Jurkat, Clone E6-1 (cell line): ENCODE measurements at regions not wholly inside any gene's neighbourhood (a gene's known extent, or its start where the extent isn't known, plus 50 kb on each side); places are given as distances from the start of the nearest gene placed in this dataset.
"Not testable (repeated sequence)": the region's sequence is repeated elsewhere in the genome, so short reads cannot be mapped to it uniquely, and the experiment has no call there.

Source experiments
- DNase-seq: peaks from one replicate; pipeline ENCODE4 v3.0.0-alpha.2; 2011; ENCODE audit warnings: low read depth, low spot score
- H3K4me3 ChIP-seq: 2 replicates; pipeline ENCODE4 v1.5.1; 2011; ENCODE audit warnings: mild to moderate bottlenecking, low read length, control low read depth, moderate library complexity

DNA sequence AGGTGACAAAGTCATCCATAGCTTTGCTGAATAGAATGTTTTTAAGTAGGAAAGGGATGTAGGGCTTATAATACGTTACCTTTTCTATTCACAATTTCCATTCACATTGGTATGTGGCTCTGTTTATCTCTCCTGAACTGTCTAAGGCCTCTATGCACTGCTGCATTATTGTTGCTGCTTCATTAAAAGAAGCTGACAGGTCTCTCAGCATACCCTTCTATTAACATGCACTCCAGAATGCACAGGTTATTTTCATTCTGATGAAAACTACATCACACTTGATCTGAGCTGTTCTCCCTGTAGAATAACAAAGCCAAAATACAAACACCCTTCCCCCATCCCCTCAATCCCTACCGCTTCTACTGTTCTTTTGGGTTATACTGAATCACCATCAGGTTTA lies 399.3 kb downstream of the TBC1D32 start:
- no peak overlapping the region for H3K4me3 ChIP-seq
- no peak for DNase-seq

DNA sequence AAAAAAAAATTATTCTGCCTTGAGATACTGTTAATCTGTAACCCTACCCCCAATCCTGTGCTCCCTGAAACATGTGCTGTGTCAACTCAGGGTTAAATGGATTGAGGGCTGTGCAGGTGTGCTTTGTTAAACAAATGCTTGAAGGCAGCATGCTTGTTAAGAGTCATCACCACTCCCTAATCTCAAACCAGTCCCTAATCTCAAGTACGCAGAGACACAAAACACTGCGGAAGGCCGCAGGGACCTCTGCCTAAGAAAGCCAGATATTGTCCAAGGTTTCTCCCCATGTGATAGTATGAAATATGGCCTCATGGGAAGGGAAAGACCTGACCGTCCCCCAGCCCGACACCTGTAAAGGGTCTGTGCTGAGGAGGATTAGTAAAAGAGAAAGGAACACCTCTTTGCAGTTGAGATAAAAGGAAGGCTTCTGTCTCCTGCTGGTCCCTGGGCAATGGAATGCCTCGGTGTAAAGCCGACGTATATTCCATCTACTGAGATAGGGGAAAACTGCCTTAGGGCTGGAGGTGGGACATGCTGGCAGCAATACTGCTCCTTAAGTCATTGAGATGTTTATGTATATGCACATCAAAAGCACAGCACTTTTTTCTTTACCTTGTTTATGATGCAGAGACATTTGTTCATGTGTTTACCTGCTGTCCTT lies 402.6 kb downstream of the TBC1D32 start:
- not testable (repeated sequence) for DNase-seq, H3K4me3 ChIP-seq

DNA sequence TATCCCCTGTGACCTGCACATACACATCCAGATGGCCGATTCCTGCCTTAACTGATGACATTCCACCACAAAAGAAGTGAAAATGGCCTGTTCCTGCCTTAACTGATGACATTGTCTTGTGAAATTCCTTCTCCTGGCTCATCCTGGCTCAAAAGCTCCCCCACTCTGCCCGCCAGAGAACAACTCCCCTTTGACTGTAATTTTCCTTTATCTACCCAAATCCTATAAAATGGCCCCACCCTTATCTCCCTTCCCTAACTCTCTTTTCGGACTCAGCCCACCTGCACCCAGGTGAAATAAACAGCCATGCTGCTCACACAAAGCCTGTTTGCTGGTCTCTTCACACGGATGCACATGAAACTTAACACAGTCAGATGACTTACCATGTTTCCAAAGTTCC lies 403.8 kb downstream of the TBC1D32 start:
- not testable (repeated sequence) for H3K4me3 ChIP-seq, DNase-seq

DNA sequence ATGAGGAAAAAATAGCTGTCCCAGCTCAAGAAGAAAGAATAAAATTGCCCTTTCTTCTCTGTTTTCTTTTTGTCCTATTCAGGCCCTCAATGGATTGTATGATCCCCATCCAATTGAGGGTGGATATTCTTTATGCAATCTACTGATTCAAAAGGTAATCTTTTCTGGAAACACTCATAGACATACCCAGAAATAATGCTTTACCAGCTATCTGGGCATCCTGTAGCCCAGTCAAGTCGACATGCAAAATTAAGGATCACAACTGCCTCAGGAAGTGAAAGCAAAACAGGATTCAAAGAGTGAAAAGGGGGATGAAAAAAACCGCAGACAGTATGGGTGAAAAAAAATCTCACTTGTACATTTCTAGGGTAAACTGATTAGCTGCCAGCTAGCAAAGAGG lies 410.1 kb downstream of the TBC1D32 start:
- no peak overlapping the region for H3K4me3 ChIP-seq
- DNase-seq: no peak

DNA sequence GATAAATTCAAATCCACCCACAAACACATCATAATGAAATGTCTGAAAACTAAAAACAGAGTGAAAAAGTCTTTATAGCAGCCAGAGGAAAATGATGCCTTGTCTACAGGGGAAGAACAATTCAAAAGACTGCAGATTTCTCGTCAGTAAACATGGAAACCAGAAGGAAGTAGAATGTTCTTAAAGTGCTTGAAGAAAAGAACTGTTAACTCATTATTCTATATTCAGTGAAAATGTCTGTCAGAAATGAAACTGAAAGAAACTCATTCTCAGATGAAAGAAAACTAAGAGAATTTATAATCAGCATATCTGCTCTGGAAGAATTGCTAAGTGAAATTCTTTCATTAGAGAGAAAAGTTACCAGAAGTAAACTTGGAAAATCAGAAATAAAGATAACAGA lies 416.1 kb downstream of the TBC1D32 start:
- H3K4me3 ChIP-seq: no peak overlapping the region
- DNase-seq: no peak

DNA sequence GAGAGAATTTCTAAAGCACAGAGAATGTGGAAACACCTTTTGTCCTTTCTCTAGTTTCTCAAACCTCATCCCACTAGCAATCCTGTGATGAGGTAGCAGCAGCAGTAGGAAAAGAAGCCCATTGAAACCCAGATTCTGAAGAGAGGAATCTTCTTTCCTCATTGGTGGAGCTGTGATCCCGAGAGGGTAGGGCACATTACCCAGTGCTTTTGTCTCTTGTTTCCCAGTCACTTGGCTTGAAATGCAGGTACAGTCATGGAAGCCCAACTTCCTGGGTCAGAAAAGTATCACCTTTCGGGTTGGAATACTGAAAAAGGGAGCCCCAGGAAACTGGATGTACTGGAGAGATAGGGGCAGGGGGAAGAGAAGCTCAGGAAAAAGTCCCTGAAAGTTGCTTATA lies 417.4 kb downstream of the TBC1D32 start:
- DNase-seq: no peak
- H3K4me3 ChIP-seq: no peak overlapping the region

DNA sequence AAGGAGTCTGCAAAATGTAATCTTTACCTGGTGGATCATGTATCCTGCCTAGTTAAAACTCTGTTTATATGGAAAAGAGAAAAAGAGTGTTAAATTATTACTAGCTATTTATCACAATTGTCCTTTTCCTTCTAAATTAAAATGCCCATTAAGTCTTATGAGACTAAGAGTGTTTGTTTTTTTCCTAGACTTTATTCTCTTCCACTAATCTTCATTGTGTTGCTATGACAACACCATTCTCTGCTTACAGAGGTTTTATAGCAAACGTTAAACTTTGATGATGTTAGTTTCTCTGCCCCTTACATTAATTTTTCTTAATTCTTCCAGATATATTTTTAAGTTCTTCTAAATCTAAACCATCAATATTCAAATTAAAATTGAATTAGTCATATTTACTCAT lies 420.8 kb downstream of the TBC1D32 start:
- DNase-seq: no peak

DNA sequence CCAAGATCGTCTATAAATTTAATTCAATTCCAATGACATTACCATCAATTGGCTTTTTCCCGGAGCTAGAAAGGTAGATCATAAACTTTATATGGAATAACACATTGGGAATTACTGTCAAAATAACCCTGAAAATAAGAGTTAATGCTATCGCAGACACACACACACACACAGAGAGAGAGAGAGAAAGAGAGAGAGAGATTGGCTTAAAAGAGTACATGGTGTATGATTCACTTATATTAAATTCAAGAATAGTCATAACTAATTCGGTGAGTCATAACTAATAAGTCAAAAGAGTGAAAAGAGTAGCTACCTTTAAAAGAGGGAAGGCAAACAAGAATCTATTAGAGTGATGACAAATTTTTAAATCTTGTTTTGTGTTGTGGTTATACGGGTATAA lies 425.5 kb downstream of the TBC1D32 start:
- H3K4me3 ChIP-seq: no peak overlapping the region
- no peak for DNase-seq

More for the DNA sequence above, 420.8 kb downstream of the TBC1D32 start:
- H3K4me3 ChIP-seq: no peak overlapping the region

DNA sequence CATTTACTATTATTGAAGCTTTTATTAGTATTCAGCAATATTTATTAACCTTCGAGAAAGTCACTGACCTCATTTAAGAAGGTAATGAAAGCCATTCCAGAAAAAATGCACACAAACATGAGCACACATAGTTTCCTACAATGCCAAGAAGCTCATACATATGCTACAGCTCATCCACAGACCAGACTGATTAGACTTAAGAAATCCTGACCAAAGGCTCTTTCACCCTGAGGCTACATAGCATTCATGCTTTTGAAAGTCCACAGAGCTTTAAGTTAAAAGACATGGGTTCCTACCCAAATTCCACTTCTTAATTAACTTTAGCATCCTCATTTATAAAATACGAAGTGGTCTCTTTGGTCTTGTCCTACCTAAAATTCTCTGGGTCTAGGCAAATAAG lies 430.4 kb downstream of the TBC1D32 start:
- H3K4me3 ChIP-seq: no peak overlapping the region
- DNase-seq: no peak

DNA sequence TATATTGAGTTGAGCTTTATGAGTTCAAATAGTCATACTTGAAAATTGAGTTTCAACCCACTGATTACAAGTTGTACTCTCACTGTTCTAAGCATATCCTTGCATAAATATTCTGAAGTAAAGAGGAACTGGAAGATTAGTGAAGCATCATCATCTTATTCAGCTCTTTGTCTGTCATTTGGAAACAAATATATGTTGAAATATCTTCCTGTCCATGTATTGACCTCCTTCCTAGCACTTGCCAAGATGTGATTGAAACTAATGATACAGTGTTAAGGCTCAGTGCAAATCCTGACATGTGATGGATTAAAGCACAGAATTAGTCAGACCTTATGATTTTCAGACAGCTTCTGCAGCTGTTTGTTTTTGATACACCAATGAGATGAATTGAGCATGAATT lies 434.3 kb downstream of the TBC1D32 start:
- no peak for DNase-seq
- H3K4me3 ChIP-seq: no peak overlapping the region

DNA sequence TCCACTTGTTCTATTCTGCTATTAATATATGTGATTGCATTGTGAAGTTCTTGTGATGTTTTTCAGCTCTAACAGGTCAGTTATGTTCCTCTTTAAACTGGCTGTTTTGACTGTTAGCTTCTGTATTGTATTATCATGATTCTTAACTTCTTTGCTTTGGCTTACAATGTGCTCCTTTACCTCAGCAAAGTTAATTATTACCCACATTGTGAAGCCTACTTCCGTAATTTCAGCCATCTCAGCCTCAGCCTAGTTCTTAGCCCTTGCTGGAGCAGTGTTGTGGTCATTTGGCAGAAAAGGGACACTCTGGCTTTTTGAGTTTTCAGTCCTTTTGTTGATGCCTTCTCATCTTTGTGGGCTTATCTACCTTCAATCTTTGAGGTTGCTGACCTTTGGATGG lies 440.2 kb downstream of the TBC1D32 start:
- DNase-seq: no peak

DNA sequence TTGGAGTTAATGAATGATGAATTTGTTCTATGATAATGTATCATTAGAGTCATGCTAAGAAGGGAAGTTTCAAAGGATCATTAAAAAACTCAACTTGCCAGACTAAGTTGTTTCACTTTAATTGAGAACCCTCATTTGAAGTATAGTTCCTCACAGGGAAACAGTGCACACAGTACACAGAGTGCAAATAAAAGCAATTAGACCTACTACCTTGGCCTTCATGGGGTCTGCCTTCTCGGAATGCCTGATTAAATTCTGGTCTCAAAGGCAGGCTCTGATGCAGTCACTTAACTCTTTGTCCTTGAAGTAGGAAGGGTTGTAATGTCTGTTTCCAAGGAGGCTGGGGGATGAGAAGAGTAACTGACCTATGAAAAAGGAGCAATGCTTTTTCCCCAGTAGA lies 457.3 kb downstream of the TBC1D32 start:
- H3K4me3 ChIP-seq: no peak overlapping the region
- no peak for DNase-seq

More for the DNA sequence above, 440.2 kb downstream of the TBC1D32 start:
- H3K4me3 ChIP-seq: no peak overlapping the region

DNA sequence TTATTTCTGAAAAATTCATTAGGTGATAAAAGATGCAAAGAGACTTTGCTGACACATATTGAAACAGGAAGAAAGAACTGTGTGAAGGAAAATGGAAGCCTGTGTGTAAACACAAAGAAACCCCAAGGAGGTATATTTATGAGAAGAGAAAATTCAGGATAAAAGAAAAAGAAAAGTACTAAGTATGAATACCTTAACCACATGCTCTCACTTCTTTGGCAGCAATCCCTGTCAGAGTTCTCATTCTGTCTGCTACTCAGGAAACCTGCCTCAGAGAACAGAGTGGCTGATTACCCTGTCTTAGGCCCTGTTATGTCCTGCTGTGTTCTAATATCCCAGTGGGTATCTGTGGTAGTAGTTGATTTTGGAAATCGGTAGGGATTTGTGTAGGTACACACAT lies 457.9 kb downstream of the TBC1D32 start:
- no peak overlapping the region for H3K4me3 ChIP-seq
- no peak for DNase-seq

DNA sequence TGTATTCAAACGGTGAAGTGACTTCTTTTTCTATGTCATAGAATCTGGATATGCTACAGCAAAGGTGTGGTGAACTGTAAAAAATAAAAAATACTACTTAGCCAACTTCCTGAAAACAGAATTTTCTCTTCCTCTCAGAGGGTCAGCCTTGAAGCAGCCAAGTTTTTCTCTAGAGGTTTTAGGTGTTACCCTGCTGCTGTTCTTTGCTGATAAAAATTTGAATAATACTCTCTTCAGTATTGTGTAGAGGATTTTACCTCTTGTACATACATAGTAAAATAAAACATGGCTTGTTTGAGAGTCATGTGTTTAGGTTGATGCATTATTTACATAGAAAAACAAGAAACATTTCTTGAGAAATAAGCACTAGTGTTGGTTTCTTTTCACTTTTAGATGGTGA lies 458.4 kb downstream of the TBC1D32 start:
- H3K4me3 ChIP-seq: no peak overlapping the region

DNA sequence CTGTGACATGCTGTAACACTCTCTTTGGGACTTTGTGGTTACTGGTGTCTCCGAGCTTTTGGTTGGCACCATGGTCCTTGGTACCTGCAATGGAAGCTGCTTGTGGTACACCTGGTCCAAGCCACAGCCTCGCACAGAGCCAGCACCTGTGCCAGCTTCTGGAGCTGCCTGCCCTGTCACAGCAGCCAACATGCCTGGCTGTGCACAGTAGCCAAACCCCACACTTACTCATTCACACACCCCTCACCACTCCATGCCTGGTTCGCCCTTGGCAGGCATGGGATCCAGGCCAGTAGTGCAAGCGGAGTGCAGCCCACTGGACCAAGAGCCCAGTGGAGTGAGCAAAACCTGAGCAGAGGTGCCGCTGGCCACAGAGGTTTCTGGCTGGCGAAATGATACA lies 459.9 kb downstream of the TBC1D32 start:
- no peak overlapping the region for H3K4me3 ChIP-seq
- no peak for DNase-seq

More for the DNA sequence above, 458.4 kb downstream of the TBC1D32 start:
- DNase-seq: no peak

DNA sequence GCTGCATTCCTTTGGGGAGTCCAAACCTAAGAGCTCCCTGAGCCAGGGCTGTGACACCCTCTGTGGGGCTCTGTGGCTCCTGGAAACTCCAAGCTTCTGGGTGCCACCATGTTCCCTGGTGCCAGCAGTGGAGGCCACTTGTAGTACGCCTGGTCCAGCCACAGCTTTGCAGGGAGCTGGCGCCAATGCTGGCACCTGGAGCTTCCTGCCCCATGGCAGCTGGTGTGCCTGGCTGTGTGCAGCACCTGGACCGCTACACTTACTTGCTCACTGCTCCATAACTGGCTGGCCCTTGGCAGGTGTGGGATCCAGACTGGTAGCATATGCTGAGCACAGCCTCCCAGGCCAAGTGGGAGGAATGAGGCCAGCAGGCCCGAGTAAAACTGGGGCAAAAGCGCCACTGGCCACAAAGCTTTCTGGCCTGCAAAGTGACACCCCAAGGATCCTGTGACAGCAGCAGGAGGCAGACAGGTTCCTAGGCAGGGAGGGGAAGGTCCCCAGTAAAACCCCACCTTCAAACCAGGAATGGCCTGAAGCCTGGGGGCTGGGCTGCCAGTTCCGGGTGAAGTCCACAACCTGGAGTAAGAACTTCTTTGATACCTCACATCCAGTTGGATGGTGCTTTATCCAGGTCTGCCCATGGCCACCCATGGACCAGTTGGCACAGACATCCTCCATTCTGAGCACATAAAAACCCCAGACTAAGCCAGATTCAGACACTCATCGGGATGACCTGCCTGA lies 461.0 kb downstream of the TBC1D32 start:
- H3K4me3 ChIP-seq: no peak overlapping the region
- DNase-seq: no peak

DNA sequence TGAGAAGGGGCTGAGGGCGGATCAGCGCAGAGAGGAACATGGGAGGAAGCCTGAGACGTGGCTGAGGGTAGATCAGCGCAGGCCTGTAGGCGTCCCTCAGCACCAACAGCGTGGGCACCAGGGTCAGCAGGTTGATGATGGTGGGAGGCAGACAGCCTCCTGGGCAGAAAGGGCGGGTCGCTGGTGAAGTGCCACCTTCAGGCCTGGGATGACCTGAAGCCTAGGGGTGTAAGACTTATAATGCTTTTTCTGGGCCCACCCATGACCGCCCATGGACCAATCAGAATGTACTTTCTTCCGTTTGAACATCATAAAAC lies 462.1 kb downstream of the TBC1D32 start:
- no peak overlapping the region for H3K4me3 ChIP-seq
- DNase-seq: no peak

DNA sequence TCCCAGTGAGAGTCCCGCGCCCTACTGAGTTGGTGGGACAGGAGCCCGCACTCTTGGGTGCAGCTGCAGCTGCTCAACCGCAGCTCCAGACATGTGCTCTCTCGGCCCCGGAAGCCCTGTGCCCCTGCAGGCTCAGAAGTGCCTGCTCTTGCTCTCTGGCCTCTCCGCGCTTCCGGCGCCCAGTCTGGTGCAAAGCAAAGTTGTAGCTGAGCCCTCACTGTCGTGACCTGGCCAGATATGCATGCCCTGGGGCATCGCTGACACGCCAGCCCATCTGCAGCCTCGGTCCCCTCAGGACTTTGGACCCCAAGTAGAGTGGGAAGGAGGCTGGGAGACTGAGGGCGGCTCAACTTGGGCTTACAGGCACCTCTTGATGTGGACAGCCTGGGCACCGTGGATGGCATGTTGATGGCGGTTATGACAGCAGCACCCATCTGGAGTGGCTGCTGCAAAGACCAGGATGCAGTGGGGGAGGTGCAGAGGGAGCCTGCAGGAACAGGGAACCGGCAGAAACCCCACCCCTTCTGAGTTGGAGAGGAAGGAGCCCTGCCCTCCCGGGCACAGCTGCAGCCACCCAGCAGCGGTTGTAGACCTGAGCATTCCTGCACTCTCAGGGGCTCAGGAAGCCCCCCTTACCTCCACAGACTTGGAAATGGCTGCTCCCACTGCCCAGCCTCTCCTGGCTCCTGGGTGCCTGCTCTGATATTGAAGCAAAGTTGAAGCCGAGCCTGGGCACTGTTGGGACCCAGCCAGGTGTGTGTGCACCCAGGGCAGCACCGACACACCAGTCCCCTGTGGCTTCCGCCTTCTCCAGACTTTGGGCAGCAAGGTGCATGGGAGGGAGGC lies 462.6 kb downstream of the TBC1D32 start:
- H3K4me3 ChIP-seq: no peak overlapping the region
- DNase-seq: no peak

DNA sequence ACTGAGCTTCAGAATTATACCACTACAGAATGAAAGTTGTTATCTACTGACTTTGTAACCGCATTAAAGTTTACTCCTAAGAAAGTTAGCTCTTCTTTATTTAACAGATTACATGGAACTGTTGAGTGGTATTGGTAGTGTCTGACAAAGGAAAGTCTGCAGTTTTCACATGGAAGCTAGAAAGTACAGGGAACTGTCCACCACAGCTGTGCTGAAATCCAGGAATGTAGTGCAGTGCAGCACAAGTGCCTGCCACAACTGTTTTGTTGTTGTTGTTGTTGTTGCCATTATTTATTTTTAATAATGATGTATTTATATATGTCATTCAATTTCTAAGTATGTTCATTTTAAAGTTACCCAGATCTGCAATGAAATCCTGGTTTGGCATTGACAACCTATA lies 464.9 kb downstream of the TBC1D32 start:
- no peak overlapping the region for H3K4me3 ChIP-seq
- DNase-seq: no peak

DNA sequence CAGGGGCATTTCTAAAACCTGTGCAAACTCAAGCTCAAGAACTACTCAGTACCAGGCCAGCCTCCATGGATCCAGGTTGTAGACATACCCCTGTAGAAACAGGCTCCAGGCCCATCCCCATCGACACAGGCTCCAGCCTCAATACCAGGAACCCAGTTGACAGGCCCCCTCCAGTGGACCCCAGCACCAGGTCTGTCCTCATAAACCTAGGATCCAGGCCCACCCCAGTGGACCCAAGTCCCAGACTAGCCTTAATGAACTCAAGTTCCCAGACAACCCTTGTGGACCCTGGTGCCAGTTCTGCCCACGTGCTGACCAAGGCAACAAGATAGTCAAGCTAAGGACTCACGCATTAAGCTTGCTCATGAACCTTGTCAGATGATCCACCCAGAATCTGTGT lies 476.9 kb downstream of the TBC1D32 start:
- H3K4me3 ChIP-seq: no peak overlapping the region
- DNase-seq: no peak
